ENCODE measurements at regions not wholly inside any gene's neighbourhood (a gene's known extent, or its start where the extent isn't known, plus 50 kb on each side); places are given as distances from the start of the nearest gene placed in this dataset.

DNA sequence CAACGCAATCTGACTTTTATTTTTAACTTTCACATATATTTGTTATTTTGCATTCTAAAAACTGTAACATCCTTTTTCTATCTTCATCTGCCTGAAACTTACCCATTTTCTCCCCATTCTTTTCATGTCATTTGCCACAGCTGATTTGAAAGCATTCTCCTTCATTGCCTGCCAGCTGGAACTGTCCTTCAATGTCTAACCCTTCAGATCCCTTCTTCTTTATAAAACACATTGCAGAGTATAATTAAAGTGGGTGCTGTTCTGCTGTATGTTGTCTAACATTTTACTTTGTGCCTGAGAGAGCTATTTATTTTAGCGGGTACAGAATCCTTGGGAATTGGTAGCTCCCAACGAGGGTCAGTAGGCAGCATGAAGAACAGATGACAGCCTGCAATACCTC is 827.4 kb downstream of the IGSF11 start:
- DNase-seq, result no peak
- ATAC-seq, result no peak
- TF ChIP-seq, protein P1, sequence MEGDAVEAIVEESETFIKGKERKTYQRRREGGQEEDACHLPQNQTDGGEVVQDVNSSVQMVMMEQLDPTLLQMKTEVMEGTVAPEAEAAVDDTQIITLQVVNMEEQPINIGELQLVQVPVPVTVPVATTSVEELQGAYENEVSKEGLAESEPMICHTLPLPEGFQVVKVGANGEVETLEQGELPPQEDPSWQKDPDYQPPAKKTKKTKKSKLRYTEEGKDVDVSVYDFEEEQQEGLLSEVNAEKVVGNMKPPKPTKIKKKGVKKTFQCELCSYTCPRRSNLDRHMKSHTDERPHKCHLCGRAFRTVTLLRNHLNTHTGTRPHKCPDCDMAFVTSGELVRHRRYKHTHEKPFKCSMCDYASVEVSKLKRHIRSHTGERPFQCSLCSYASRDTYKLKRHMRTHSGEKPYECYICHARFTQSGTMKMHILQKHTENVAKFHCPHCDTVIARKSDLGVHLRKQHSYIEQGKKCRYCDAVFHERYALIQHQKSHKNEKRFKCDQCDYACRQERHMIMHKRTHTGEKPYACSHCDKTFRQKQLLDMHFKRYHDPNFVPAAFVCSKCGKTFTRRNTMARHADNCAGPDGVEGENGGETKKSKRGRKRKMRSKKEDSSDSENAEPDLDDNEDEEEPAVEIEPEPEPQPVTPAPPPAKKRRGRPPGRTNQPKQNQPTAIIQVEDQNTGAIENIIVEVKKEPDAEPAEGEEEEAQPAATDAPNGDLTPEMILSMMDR (IDR thresholded peaks at IDR 0.05), result no peak
- no peak overlapping the region for H3K4me3 ChIP-seq
- H3K4me1 ChIP-seq (ENCODE audit: low read depth), result no peaks in the 10 kb centered on the region
- peaks cover 5% of the 10 kb centered on the region for H3K9me3 ChIP-seq
- no peaks in the 10 kb centered on the region for H3K36me3 ChIP-seq (ENCODE audit: low read depth)
- intact Hi-C loops (cut with DNase I, micrococcal nuclease), result no loop called here

DNA sequence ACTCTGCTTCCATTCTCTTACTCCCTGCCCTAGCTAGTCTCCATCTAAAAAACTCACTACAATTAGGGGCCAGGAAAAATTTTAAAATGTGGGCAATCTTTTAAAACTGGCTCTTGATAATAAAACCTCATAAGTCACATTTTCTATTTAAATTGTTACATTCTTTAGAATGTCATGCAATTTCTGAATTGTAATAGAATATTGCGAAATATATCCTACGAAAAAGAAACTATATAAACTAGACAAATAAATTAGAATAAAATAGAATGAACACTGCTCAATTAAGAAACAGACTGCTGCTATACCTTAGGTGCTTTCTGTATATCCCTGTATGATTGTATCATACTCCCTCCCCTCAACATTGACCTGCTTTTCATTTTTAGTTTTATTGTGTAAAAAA is 826.0 kb downstream of the IGSF11 start:
- ATAC-seq, result no peak
- no peaks in the 10 kb centered on the region for H3K36me3 ChIP-seq (ENCODE audit: low read depth)
- TF ChIP-seq, protein P1 (IDR thresholded peaks at IDR 0.05), result no peak
- H3K4me3 ChIP-seq, result no peak overlapping the region
- H3K9me3 ChIP-seq, result peaks cover 5% of the 10 kb centered on the region
- intact Hi-C loops (cut with DNase I, micrococcal nuclease), result no loop called here
- no peak for DNase-seq
- no peaks in the 10 kb centered on the region for H3K4me1 ChIP-seq (ENCODE audit: low read depth)

DNA sequence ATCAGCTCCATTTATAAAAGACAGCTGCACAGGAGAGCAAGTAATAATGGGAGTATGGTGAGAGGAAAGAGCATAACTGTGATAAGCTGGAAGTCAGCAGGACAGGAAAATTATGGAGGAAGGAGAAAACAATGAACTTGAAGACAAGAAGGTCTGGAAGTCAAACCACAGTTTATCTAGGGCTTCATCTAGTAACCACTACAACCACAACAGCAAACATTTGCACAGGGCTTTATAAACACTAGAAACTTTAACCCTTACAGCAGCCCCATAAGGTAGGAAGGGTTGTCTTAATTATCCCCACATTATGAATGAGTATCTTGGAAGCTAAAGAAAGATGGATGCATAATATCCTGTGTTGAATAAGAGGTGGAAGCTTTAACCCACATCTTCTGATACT is 820.8 kb downstream of the IGSF11 start:
- TF ChIP-seq, protein P1 (IDR thresholded peaks at IDR 0.05), result no peak
- peaks cover 4% of the 10 kb centered on the region for H3K9me3 ChIP-seq
- DNase-seq, result no peak
- no peaks in the 10 kb centered on the region for H3K36me3 ChIP-seq (ENCODE audit: low read depth)
- intact Hi-C loops (cut with DNase I, micrococcal nuclease), result no loop called here
- no peaks in the 10 kb centered on the region for H3K4me1 ChIP-seq (ENCODE audit: low read depth)
- ATAC-seq, result no peak
- no peak overlapping the region for H3K4me3 ChIP-seq

DNA sequence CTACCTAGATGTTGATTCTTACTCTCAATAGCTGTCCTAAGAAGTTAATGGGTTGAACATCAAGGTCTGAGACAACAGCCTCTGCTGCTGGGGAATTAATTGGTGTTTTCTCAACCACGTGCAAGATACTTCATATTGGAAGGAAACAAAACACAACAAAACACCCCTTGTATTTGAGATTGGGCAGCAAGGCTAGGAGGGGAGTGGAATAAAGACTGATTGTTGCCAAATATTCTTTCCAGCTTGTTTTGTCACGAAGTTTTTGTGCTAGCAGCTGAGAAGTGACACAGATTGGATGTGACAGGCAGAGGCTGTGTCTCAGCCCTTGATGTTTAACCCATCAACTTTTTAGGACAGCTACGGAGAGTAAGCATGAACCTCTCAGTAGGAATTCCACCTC is 808.4 kb downstream of the IGSF11 start:
- ATAC-seq, result no peak
- no peak overlapping the region for H3K4me3 ChIP-seq
- no peak for DNase-seq
- intact Hi-C loops (cut with DNase I, micrococcal nuclease), result no loop called here
- TF ChIP-seq, protein P1 (IDR thresholded peaks at IDR 0.05), result no peak
- H3K36me3 ChIP-seq (ENCODE audit: low read depth), result no peaks in the 10 kb centered on the region
- no peaks in the 10 kb centered on the region for H3K4me1 ChIP-seq (ENCODE audit: low read depth)
- H3K9me3 ChIP-seq, result peaks cover 4% of the 10 kb centered on the region

DNA sequence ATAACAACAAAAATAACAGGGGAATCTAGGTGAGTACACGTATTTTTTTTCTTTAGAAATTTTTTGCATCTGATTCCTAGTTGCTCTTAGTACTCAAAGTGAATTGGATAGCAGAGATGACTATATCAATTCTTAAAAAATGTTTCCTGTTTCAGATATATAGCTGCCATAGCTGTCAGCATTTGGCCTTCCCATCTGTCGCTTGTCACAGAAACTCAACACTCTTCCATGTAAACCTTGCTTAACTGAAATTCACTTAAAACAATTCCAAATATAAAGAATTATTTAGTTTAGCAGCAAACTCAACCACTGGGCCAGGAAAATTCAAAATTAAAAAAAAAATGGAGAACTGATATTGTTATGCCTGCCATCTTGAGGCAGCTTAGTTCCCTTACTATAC is 807.5 kb downstream of the IGSF11 start:
- Histone ChIP-seq H3K9me3 (no peaks in the 10 kb centered on the region), H3K4me3 (no peak overlapping the region), H3K36me3 (ENCODE audit: low read depth) (no peaks in the 10 kb centered on the region), H3K4me1 (ENCODE audit: low read depth) (no peaks in the 10 kb centered on the region)
- DNase-seq, result no peak
- intact Hi-C loops (cut with DNase I, micrococcal nuclease), result no loop called here
- no peak for ATAC-seq
- TF ChIP-seq, protein P1 (IDR thresholded peaks at IDR 0.05), result no peak

DNA sequence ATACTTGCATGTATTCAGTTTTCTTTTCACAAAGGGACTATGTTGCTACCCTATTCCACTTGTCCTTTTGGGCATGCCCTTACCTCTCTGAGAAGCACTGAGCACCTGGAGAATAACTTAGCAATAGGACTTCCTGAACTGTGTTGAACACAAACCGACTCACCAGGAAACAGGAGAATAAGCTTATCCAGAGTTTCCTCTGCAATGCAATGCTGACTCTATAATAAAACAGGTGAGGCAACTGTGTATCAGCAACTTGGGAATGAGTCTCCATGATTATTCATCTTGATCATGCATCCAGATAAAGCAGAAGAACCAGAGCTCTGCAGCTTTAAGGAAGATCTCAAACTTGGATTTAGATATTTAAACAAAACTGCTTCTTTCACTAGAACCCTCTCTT is 806.5 kb downstream of the IGSF11 start:
- no peak overlapping the region for H3K4me3 ChIP-seq
- ATAC-seq (no peak), DNase-seq (no peak)
- H3K36me3 ChIP-seq (ENCODE audit: low read depth), result no peaks in the 10 kb centered on the region
- no peaks in the 10 kb centered on the region for H3K4me1 ChIP-seq (ENCODE audit: low read depth)
- intact Hi-C loops (cut with DNase I, micrococcal nuclease), result no loop called here
- TF ChIP-seq, protein P1 (IDR thresholded peaks at IDR 0.05), result no peak
- H3K9me3 ChIP-seq, result no peaks in the 10 kb centered on the region
